G401.6 (cell line): ENCODE measurements at regions not wholly inside any gene's neighbourhood (a gene's known extent, or its start where the extent isn't known, plus 50 kb on each side); places are given as distances from the start of the nearest gene placed in this dataset.
A peak's percentile ranks its signal among the peaks of the same experiment; 100 is the strongest.
"Not testable (repeated sequence)": the region's sequence is repeated elsewhere in the genome, so short reads cannot be mapped to it uniquely, and the experiment has no call there.

Experiments
- FAIRE-seq: peaks from 2 replicates; lab custom pipeline; 2012; peaks lifted over from hg19 to GRCh38; lab: Jason Lieb, UNC

DNA sequence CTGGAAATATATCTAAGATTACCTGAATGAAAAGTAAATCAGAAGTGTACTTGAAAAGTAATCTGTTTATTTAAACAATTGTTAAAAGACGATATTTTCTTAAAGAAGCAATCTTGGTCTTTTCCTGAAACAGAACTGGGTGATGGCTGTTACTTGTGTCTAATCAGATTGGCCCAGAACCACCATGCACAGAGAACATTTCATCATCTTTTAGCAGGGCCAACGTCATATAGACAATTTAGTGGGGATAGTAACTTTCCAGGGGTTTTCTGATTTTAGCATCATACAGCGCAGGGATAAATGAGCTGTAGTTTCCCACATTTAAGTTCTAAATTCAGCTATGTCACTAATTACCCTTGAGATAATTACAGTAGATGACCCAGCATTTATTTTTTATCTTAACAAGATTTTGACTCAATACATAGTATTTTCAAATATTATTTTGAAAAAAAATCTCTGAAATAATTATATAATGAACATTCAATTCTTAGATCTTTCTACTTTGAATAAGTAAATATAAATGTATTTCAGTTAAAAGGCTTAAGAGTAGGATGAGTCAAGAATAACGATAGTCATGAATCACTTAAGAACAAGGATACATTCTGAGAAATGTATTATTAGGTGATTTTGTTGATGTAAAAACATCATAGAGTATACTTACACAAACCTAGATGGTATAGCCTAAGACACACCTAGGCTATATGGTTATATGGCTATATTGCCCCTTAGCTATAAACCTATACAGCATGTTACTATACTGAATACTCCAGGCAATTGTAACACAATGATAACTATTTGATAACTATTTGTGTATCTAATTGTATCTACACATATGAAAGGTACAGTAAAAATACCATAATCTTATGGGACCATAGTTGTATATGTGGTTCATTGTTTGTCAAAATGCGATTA, 103.8 kb upstream of the MME start:
- FAIRE-seq = no peak

DNA sequence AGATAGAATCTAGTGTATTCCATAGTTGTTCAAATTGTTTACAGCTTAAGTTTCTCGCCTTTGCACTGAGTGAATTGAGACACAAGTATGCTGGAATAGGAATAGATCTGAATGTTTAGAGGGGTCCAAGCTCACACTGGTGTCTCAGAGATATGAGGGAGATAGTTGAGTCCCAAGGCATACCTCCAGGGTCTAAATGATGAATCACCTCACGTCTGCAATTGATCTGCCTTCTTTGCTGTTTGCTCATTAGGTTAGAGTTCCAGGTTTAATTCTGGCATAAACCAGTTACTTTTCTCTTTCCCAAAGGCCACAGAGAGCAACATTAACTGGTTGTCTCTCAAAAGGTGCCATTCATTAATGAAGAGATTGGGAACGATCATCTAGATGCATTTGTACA, 106.3 kb upstream of the MME start:
- no peak for FAIRE-seq

DNA sequence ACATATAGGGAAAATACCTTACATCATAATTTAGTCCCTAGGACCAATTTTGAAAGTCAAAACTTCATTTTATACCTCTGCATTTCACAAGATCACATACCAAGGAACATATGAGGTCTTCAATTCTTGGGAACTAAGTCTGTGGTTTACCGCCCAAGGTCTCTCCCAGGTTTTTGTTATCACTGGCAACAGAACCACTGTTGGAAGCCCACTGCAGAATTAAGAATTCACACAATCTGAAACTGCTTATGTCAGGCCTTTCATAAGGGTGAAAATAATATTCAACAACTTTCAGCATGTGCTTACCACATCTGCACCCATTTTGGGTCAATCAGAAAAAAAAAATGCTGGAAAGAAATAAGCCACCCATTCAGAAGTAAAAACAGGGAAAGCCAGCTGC, 107.2 kb upstream of the MME start:
- no peak for FAIRE-seq

DNA sequence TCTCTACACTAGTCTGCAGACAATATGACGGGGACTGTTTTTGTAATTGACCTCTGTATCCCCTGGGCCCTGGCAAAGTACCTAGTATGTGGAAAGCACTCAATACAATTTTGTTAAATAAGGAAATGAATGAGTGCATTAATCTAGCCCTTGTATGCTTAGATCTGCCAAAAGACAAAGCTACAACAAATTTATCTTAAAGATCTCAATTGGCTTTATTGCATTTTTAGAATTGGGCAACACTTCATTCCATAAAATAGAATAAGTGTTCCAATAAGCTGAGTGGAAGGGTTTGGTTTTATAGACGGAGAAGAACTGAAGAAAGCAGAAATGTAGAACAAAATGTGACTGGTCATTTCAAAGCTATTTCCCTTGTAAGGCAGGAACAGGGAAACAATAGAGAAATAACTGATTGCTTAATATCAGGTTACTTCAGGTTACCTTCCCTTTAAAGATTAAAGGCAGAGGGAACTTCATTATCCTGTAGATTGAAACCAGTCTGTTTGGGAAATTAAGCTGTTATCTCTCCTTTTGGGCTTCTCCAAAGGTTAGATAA, 108.3 kb upstream of the MME start:
- FAIRE-seq = peak; percentile 100

DNA sequence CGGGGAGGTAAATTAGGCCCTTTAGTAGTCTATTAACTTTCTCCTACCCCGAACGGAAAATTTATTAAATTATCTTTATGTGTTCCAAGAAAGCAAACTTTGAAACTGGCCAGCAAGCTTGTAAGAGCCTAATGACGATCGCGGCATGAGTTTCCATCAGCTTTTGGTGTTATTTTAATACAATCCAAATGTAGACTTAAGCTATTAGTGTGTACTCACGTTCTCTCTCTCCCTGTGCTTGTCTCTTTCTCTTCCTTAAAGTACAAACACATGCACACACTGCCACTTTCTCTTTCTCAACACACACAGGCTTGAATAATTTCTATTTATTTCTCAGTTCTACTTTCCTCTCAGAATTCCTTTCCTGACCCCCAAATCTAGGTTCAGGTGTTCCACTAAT, 108.8 kb upstream of the MME start:
- FAIRE-seq = no peak

DNA sequence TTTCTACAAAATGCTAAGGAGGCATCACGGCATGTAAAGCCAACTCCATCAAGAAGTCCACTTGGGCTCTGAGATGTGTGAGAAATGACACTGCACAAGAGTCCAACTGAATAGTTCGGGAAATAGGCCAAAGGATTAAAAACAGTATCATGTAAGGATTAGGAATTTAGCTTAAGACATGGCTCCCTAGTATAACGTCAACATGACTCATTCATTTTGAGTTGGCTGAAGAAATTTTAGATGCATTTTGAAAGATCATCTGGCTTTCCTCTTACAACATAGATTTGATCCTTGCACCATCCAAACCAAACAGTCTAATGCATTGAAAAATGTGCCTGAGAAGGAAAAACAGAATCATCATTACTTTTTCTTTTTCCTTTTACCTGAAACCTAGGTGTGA, 109.3 kb upstream of the MME start:
- no peak for FAIRE-seq

DNA sequence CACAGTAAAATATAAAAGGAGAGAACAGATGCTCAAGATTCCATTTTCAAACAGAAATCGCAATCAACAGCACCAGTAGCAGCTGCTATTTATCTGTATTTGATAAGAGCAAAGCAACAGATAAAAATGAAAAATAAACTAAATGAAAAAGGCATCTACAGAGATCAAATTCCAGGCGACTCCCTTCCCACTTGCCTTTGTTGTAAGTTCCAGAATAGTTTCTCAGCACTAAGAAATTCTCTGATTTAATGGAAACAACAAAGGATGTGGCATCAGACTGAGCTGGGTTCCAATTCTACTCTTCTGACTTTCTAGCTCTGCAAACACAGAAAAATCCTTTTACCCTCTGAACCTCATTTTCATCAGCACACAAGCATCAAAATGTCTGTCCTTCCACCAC, 110.8 kb upstream of the MME start:
- no peak for FAIRE-seq

DNA sequence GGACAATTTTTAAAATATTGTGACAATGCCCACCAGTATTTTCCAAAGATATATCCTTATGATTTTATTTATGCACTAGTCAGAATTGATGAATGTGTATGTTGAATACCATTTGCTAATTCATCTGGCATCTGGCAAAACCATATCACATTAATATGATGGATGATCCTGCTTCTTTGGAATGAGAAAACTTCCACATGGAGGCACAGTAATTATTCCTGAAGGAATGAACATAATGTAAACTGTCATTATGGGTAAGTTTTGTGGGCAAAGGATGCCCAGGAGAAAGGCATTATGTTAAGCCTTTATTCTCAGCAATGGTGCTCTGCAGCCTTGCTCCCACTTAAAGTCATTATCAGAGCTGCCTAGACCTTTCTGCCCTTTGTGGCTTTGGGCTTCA, 113.0 kb upstream of the MME start:
- peak; percentile 93 for FAIRE-seq

DNA sequence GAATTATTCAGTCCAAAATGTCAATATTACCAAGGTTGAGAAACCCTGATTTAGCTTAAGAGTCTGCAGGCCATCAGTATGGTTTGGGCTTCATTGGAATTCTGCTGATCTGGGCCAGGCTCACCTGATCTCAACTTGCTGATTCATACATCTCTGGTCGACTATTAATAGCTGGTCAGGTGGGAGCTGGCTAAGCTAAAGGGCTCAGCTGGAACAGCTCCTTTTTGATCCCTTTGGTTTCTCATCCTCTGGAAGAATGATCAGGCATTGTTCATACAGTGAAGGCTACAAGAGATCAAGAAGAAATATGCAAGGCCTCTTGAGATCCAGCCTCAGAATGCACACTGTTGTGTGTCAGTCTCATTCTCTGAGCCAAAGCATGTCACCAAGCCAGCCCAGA, 123.3 kb upstream of the MME start:
- FAIRE-seq = no peak

DNA sequence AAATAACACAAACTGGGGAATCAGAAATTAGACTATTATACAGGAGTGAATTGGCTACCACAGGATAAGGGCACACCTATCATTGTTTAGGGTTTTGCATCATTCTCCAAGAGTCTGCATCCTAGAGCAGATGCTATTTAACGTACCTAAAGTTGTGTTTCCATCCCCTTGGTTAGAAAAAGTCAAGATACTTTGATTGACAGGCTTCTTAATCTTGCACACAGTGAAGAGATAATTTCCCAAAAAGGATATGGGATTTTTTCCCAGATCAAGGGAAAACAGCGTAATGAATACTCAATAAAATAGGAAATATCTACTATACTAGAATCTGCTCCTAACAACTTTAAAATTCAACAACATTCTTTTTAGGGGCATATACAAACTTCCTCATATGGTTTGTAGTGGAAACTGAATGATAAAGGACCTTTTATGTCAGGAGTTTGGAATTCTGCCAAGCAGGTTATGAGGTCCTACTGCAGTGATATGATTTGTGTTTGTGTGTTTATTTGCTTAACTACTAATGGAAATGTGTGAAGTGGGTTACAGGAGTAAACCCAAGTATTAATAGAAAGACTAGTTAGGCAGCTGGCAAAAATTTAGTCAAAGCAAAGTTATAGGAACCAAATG, 124.1 kb upstream of the MME start:
- peak; percentile 74 for FAIRE-seq

DNA sequence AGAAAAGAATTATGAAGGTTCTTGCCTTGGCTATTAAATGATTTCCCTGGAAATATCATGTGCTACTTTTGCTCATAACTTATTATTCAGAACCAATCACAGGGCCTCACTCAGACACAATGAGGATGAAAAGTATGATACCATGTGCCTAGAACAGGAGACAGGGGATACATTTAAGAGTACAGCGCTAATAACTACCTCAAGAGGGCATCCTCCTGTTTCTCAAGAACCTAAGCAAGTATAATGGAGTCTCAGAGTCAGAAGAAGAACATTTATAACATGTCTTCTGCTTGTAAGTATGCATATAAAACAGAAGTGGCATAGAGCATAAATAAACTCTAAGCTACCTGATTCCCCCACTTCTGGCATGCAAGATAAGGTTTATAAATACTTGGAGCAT, 125.4 kb upstream of the MME start:
- no peak for FAIRE-seq

DNA sequence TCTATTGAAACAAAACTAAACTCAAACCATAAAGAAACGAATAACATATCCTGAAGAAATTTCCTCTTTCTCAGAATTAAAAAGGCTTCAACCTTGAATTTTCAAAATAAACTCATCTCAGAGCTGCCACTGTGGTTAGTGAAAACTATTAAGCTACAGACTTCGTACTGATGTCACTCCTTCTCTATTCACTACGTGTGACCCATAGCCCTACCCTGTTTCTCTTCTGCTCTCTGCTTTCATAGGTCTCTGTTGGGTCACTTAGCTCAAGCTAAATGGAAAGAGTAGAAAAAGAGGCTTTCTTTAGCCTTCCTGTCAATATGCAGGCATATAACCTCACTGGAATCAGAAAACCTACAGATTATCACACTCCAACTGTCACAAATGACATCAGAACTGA, 126.6 kb upstream of the MME start:
- peak; percentile 75 for FAIRE-seq

DNA sequence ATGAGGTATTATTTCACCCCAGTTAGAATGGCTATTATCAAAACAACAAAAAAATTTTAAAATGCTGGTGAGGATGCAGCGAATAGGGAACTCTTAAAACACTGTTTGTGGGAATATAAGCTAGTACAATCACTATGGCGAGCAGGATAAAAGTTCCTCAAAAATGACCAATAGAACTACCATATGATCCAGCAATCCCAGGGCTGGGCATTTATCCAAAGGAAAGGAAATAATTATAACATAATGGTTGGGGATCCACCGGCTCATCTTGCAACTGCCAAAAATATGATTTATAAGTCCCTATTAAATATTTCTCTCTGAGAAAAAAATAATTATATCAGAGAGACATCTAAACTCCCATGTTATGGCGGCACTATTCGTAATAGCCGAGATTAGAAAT, 127.6 kb upstream of the MME start:
- FAIRE-seq = no peak

DNA sequence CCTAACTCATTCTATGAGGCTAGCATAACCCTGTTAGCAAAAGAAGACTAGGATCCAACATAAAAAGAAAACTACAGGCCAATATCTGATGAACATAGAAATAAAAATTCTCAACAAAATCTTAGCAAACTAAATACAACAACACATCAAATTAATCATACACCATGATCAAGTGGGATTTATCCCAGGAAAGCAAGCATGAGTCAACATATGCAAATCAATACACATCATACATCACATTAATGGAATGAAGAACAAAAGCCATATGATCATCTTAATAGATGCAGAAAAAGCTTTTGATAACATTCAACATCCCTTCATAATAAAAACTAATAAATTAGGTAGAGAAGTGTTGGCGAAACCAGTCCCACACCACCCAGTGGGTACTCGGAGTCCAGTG, 136.1 kb upstream of the MME start:
- FAIRE-seq = no peak

DNA sequence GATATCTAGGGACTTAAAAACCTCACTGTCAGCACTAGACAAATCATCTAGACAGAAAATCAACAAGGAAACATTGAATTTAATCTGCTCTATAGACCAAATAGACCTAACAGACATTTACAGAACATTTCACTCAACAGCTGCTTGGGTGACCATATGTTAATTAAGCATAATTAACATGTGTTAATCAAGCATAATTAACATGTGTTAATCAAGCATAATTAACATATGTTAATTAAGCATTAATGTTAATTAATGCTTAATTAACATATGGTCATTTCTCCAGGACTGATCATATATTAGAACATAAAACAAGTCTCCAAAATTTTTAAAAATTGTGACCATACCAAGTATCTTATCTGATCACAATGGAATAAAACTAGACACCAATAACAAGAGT, 137.3 kb upstream of the MME start:
- no peak for FAIRE-seq

DNA sequence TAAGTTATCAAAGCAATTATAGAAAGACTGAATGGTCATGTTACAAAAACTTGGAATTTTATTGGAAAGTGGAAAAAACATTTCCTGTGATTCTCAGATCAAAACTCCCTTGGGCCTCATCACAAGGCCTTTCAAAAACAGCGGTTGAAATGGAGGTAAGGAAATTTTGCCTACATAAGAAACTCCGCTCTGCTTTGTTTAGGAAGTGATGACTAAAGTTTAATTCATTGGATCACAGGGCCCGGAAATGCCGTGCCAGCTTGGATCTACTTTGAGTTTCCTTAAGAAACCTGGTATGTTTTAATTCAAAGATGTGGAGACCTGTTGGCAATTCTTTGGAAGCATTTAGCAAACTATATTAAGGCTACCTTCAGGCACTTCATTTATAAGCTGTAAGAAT, 143.9 kb upstream of the MME start:
- FAIRE-seq = no peak

DNA sequence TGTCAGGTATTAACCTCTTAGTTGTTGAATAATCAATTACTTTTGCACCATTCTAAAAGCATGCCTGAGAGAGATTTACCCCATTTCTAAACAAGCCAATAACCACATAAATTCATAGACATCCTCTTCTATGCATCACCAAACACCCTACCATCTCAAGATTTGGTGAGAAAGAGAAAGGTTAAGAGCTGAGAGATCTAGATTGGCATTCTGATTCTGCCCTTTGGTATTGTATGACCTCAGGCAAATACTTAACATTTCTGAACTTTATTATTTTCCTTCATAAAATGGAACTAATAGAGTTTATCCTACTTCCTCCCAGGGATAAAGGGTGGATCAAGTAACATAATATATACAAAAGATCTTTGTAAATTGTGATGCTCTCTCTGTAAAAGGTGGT, 146.5 kb upstream of the MME start:
- no peak for FAIRE-seq

DNA sequence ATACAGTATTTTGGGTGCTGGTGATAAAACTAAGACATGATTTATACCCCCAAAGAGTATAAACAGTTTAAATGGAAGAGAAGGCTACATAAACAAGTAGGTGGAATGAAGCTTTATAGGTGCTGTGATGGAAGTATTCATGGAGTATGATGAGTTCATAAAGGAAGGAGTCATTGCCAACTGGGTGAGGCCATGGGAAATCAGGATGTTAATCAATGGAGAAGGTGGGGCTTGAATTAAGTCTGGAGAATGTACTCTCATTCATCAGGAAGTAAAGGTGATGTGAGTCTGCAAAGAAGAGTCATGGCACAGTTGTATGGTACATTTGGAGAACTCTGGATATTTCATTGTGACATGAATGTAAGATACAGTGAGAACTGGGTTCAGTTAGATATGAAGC, 147.5 kb upstream of the MME start:
- no peak for FAIRE-seq

DNA sequence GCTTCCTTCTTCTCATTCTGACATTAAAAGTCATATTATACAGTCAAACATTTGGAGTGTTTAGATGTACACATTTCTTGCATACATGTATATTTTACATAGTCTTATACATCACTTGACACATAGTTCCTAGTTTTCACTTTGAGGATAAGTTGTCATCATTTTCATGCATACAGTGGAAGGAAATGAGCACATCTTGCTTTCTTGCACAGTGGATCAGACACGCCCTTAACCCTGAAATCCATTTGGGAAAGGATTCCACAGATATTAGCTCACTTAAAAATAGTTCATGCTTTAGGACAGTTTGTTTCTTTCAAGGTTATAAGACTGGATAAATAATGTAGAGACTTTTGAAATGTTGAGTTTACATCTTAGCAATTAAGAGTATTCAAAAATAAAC, 148.6 kb upstream of the MME start:
- peak; percentile 73 for FAIRE-seq

DNA sequence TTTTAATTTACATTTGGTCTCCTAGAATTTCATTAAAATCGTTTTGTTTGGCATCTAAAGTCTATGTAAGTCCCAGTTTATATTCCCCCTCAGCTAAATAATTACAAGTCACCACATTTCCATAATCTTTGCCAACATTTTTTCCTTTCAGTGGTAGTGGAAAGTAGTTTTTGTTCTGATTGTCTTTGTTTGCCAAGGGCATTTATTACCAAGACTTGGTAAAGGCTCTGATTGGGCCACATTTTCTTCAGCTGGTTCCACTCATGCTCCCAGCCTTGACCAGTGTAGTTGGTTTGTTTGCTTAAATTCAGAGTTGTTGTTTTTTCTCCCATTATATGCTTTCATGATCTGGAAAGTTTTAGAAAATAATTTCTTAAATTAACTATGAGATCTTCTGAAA, 153.4 kb upstream of the MME start:
- peak; percentile 72 for FAIRE-seq

DNA sequence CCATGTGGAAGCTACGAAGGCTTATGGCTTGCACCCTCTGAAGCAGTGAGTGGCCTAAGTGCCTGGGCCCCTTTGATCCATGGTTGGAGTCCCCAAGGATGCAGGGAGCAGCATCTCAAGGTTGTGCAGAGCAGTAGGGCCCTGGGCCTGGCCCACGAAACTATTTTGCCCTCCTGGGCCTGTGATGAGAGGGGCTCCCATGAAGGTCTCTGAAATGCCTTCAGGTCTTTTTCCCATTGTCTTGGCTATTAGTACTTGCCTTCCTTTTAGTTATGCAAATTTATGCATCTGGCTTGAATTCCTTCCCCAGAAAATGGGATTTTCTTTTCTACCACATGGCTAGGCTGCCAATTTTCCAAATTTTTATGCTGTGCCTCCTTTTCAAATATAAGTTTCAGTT, 158.8 kb upstream of the MME start:
- no peak for FAIRE-seq

DNA sequence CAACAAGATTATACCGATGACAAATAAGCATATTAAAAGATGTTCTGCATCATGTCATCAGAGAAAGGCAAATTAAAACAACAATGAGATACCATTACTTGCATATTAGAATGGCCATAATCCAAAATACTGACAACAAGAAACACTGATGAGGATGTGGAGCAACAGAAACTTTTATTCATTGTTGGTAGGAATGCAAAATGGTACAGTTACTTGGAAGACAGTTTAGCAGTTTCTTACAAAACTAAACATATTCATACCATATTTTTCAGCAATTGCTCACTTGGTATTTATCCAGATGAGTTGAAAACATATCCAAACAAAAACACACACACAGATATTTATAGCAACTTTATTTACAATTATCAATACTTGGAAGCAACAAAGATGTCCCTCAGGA, 160.9 kb upstream of the MME start:
- no peak for FAIRE-seq

DNA sequence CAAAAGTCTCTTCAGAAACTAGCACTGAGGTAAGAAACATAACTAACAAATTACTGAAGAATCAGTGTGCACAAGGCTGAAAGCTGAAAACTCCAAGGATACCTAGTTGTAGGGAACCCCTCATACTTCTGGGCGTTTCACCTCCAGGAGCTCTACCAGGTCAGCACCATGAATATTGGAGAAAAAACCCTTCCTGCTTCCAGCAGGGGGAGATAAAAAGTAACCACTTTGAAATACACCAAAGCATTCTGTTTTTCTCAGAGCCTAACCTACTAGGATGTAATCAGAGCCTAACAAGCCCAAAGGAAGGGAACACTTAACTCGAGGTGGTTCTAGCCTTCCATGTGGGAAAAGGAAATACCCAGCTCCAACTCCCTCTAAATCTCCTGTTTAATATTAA, 175.8 kb upstream of the MME start:
- FAIRE-seq = peak; percentile 99

DNA sequence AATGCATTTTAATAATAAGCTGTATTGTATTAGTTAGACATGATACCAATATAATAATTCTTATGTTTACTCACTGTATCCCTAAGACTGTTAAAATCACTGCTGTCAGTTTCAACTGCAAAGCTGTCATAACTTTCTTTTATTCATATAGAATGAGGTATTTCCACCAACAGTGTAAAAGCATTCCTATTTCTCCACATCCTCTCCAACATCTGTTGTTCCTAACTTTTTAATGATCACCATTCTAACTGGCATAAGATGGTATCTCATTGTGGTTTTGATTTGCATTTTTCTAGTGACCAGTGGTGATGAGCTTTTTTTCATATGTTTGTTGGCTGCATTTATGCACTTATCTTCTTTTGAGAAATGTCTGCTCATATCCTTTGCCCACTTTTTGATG, 177.6 kb upstream of the MME start:
- FAIRE-seq = not testable (repeated sequence)
